ENCODE measurements at regions not wholly inside any gene's neighbourhood (a gene's known extent, or its start where the extent isn't known, plus 50 kb on each side); places are given as distances from the start of the nearest gene placed in this dataset.
"Not testable (repeated sequence)": the region's sequence is repeated elsewhere in the genome, so short reads cannot be mapped to it uniquely, and the experiment has no call there.

DNA sequence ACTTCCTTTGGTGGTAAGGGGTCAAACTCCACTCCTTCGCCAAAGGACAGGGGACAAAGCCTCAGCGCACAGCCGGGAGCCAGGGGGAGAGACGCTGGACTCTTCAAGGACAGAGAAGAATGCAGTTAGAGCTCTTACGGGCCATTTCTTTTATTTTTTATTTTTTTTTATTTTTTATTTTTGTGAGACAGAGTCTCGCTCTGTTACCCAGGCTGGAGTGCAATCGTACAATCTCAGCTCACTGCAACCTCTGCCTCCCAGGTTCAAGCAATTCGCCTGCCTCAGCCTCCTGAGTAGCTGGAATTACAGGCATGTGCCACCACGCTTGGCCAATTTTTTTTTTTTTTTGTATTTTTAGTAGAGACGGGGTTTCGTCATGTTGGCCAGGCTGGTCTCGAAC lies 93.2 kb upstream of the RPH3AL start, which contains the start of gene RFLNB:
TSS of gene RFLNB (minus strand) at position 101 of the 400 bp plus-strand sequence.
- not testable (repeated sequence) for ATAC-seq; DNase-seq; H3K9me3 ChIP-seq (ENCODE audit: control insufficient read depth, low read length, poor library complexity, severe bottlenecking); H3K4me3 Mint-ChIP-seq; H3K36me3 Mint-ChIP-seq (ENCODE audit: low read depth); H3K27ac Mint-ChIP-seq; H3K4me1 Mint-ChIP-seq; H3K27me3 Mint-ChIP-seq

- H3K4me3 Mint-ChIP-seq = no peak overlapping the region
- no peak overlapping the region for H3K27ac Mint-ChIP-seq
- no peak for DNase-seq
- H3K4me1 Mint-ChIP-seq = peaks cover 7% of the 10 kb centered on the region
- H3K9me3 ChIP-seq (ENCODE audit: control insufficient read depth, low read length, poor library complexity, severe bottlenecking) = no peaks in the 10 kb centered on the region
- no peak for ATAC-seq
- H3K27me3 Mint-ChIP-seq = no peaks in the 10 kb centered on the region
- no peaks in the 10 kb centered on the region for H3K36me3 Mint-ChIP-seq (ENCODE audit: low read depth)
Observed at GRCh38 chr17:444879-445454, 92.4 kb upstream of the RPH3AL start.

DNA sequence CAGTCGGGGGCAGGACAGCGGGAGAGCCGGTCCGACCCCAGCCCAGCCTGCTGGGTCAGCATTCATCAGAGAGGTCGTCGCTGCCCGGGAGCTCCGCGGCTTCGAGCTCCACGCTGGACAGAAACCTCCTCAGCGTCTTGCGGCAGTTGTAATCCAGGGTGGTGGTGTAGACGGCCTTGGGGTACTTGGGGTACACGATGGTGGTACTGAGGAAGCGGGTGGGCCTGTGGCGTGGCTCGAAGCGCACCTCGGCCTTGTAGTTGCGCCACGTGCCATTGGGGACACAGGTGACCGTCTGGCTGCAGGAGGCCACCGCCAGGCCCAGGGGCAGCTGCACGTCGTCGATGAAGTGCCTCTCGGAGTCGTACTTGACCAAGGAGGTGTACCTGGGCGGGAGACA lies 90.5 kb upstream of the RPH3AL start:
- H3K9me3 ChIP-seq (ENCODE audit: control insufficient read depth, low read length, poor library complexity, severe bottlenecking) = no peaks in the 10 kb centered on the region
- Mint-ChIP-seq H3K27me3 (no peaks in the 10 kb centered on the region), H3K4me1 (peaks cover 7% of the 10 kb centered on the region), H3K27ac (no peak overlapping the region), H3K4me3 (no peak overlapping the region), H3K36me3 (ENCODE audit: low read depth) (peaks cover 2% of the 10 kb centered on the region)
- no peak for ATAC-seq
- no peak for DNase-seq

GRCh38 chr17:441155-441950 lies 88.7 kb upstream of the RPH3AL start:
- DNase-seq (no peak), ATAC-seq (no peak)
- Mint-ChIP-seq H3K4me1 (peaks cover 2% of the 10 kb centered on the region), H3K36me3 (ENCODE audit: low read depth) (peaks cover 2% of the 10 kb centered on the region), H3K27ac (no peak overlapping the region), H3K27me3 (no peaks in the 10 kb centered on the region), H3K4me3 (no peak overlapping the region)
- H3K9me3 ChIP-seq (ENCODE audit: control insufficient read depth, low read length, poor library complexity, severe bottlenecking) = no peaks in the 10 kb centered on the region

DNA sequence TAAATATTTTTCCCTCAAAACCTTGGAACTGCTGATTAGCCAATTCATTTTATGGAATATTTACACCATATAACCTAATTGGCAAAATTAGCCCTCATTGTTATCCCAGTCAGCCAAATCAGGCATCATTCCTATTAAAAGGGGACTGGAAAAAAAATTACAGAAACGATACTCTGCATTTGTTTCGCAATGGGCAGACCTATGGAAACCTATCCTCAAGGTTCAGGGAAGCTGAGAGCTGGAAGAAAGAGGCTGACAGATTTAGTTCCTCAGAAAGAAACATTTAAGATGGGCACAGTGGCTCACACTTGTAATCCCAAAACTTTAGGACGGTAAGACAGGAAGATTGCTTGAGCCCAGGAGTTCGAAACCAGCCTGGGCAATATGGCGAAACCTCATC lies 85.6 kb upstream of the RPH3AL start:
- no peaks in the 10 kb centered on the region for H3K27me3 Mint-ChIP-seq
- H3K4me3 Mint-ChIP-seq = no peak overlapping the region
- peaks cover 2% of the 10 kb centered on the region for H3K36me3 Mint-ChIP-seq (ENCODE audit: low read depth)
- H3K27ac Mint-ChIP-seq = no peak overlapping the region
- no peak for DNase-seq
- H3K9me3 ChIP-seq (ENCODE audit: control insufficient read depth, low read length, poor library complexity, severe bottlenecking) = no peaks in the 10 kb centered on the region
- ATAC-seq = no peak
- peaks cover 2% of the 10 kb centered on the region for H3K4me1 Mint-ChIP-seq

- DNase-seq (no peak), ATAC-seq (no peak)
- Mint-ChIP-seq H3K4me3 (no peak overlapping the region), H3K27ac (no peak overlapping the region), H3K27me3 (no peaks in the 10 kb centered on the region), H3K36me3 (ENCODE audit: low read depth) (peaks cover 2% of the 10 kb centered on the region), H3K4me1 (peaks cover 2% of the 10 kb centered on the region)
- no peaks in the 10 kb centered on the region for H3K9me3 ChIP-seq (ENCODE audit: control insufficient read depth, low read length, poor library complexity, severe bottlenecking)
Observed at GRCh38 chr17:437545-437944, 84.9 kb upstream of the RPH3AL start.

DNA sequence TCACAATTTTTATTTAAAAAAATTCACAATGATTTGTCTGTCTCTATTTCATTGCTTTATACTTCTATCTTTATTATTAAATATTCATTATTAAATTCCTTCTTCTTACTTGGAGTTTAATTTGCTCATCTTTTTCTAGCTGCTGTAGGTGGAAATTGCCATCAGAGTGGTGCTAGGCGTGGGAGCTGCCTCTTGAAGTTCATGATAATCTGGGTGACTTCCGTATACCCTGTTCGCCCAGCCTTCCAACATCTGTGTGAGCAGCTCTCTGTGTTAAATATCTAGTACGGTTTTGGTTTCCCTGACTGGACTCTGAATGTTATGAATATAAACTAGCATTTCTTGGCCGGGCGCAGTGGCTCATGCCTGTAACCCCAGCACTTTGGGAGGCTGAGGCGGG lies 84.0 kb upstream of the RPH3AL start:
- H3K36me3 Mint-ChIP-seq (ENCODE audit: low read depth) = peaks cover 2% of the 10 kb centered on the region
- H3K4me1 Mint-ChIP-seq = peaks cover 2% of the 10 kb centered on the region
- no peaks in the 10 kb centered on the region for H3K9me3 ChIP-seq (ENCODE audit: control insufficient read depth, low read length, poor library complexity, severe bottlenecking)
- no peak overlapping the region for H3K27ac Mint-ChIP-seq
- no peaks in the 10 kb centered on the region for H3K27me3 Mint-ChIP-seq
- no peak overlapping the region for H3K4me3 Mint-ChIP-seq
- no peak for DNase-seq
- ATAC-seq = no peak

DNA sequence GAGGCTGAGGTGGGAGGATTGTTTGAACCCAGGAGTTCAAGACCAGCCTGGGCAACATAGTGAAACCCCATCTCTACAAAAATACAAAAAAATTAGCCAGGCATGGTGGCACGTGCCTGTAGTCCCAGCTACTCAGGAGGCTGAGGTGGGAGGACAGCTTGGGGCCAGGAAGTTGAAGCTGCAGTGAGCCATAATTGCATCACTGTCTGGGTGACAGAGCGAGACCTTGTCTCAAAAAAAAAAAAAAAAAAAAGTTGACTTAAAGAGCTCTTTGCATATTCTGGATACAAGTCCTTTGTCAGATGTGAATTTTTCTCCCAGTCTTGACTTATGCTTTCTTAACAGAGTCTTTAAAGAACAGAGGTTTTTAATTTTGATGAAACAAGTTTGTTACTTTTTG lies 79.9 kb upstream of the RPH3AL start:
- H3K27me3 Mint-ChIP-seq; ATAC-seq; H3K9me3 ChIP-seq (ENCODE audit: control insufficient read depth, low read length, poor library complexity, severe bottlenecking); H3K4me1 Mint-ChIP-seq; H3K27ac Mint-ChIP-seq; DNase-seq; H3K4me3 Mint-ChIP-seq; H3K36me3 Mint-ChIP-seq (ENCODE audit: low read depth): not testable (repeated sequence)

- Mint-ChIP-seq H3K36me3 (ENCODE audit: low read depth) (no peaks in the 10 kb centered on the region), H3K27ac (no peak overlapping the region), H3K4me1 (no peaks in the 10 kb centered on the region), H3K4me3 (no peak overlapping the region), H3K27me3 (no peaks in the 10 kb centered on the region)
- no peak for ATAC-seq
- H3K9me3 ChIP-seq (ENCODE audit: control insufficient read depth, low read length, poor library complexity, severe bottlenecking) = no peaks in the 10 kb centered on the region
- DNase-seq = no peak
Observed at GRCh38 chr17:431494-431893, 78.9 kb upstream of the RPH3AL start.

GRCh38 chr17:429589-429988 lies 77.0 kb upstream of the RPH3AL start:
- DNase-seq (no peak), ATAC-seq (no peak)
- no peak overlapping the region for H3K4me3 Mint-ChIP-seq
- H3K27ac Mint-ChIP-seq = no peak overlapping the region
- no peaks in the 10 kb centered on the region for H3K27me3 Mint-ChIP-seq
- H3K4me1 Mint-ChIP-seq = no peaks in the 10 kb centered on the region
- H3K9me3 ChIP-seq (ENCODE audit: control insufficient read depth, low read length, poor library complexity, severe bottlenecking) = no peaks in the 10 kb centered on the region
- no peaks in the 10 kb centered on the region for H3K36me3 Mint-ChIP-seq (ENCODE audit: low read depth)

GRCh38 chr17:428414-428813 lies 75.8 kb upstream of the RPH3AL start:
- Mint-ChIP-seq H3K27me3 (no peaks in the 10 kb centered on the region), H3K36me3 (ENCODE audit: low read depth) (no peaks in the 10 kb centered on the region), H3K27ac (no peak overlapping the region), H3K4me3 (no peak overlapping the region), H3K4me1 (no peaks in the 10 kb centered on the region)
- ATAC-seq (no peak), DNase-seq (no peak)
- no peaks in the 10 kb centered on the region for H3K9me3 ChIP-seq (ENCODE audit: control insufficient read depth, low read length, poor library complexity, severe bottlenecking)

DNA sequence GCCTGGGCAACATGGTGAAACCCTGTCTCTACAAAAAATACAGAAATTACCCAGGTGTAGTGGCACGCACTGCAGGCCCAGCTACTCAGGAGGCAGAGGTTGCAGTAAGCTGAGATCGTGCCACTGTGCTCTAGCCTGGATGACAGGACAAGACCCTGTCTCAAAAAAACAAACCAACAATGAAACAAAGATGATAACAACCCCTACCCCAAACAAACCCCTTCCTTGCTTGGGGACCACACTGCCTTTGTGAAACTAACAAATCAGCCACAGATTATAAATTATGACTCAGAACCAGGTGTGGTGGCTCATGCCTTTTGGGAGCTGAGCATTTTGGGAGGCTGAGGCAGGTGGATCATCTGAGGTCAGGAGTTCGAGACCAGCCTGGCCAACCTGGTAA lies 75.3 kb upstream of the RPH3AL start:
- Mint-ChIP-seq H3K4me1 (no peaks in the 10 kb centered on the region), H3K27me3 (no peaks in the 10 kb centered on the region), H3K4me3 (no peak overlapping the region), H3K36me3 (ENCODE audit: low read depth) (no peaks in the 10 kb centered on the region), H3K27ac (no peak overlapping the region)
- ATAC-seq (no peak), DNase-seq (no peak)
- H3K9me3 ChIP-seq (ENCODE audit: control insufficient read depth, low read length, poor library complexity, severe bottlenecking) = no peaks in the 10 kb centered on the region

GRCh38 chr17:427327-427726 lies 74.7 kb upstream of the RPH3AL start:
- DNase-seq (no peak), ATAC-seq (no peak)
- no peaks in the 10 kb centered on the region for H3K9me3 ChIP-seq (ENCODE audit: control insufficient read depth, low read length, poor library complexity, severe bottlenecking)
- Mint-ChIP-seq H3K4me1 (no peaks in the 10 kb centered on the region), H3K36me3 (ENCODE audit: low read depth) (no peaks in the 10 kb centered on the region), H3K4me3 (no peak overlapping the region), H3K27me3 (no peaks in the 10 kb centered on the region), H3K27ac (no peak overlapping the region)
